PC-3 (cell line): ENCODE measurements at regions not wholly inside any gene's neighbourhood (a gene's known extent, or its start where the extent isn't known, plus 50 kb on each side); places are given as distances from the start of the nearest gene placed in this dataset.

Source experiments
- ATAC-seq: fragments of 200-7000 bp; cut with Tn5 transposase; 2 replicates; pipeline ENCODE4 v1.9.1; 2020; ENCODE audit warnings: mild to moderate bottlenecking, moderate library complexity
- BruUV-seq: library from RNA; stranded (reverse); fragments of 400-500 nt; replicated peaks from 2 replicates; lab custom pipeline; 2021; lab: Mats Ljungman, UMichigan
- CTCF ChIA-PET: fragments of 300-600 bp; sonication (Branson Sonifier 250); formaldehyde crosslinking; loops from one replicate; lab custom pipeline; 2022; ENCODE audit warnings: antibody characterized with exemption; lab: Charles Lee
- POLR2A ChIA-PET: fragments of 300-600 bp; sonication (Branson Sonifier 250); formaldehyde crosslinking; loops from one replicate; lab custom pipeline; 2022; ENCODE audit warnings: antibody characterized with exemption; ENCODE audit not compliant: unreplicated experiment; lab: Charles Lee
- DNase-seq: peaks from one replicate; pipeline ENCODE4 v3.0.0-alpha.2; 2015
- H2AFZ ChIP-seq: fragments of 300-600 bp; sonication (generic); 2 replicates; pipeline ENCODE4 v1.6.0; 2016; ENCODE audit warnings: antibody characterized with exemption, low read length
- H3F3A ChIP-seq: fragments of 300-600 bp; sonication (generic); one replicate; pipeline ENCODE4 v1.6.0; 2017; ENCODE audit warnings: antibody characterized with exemption, low read length, control low read depth, mild to moderate bottlenecking; ENCODE audit not compliant: unreplicated experiment
- H3K27ac ChIP-seq: fragments of 300-600 bp; sonication (generic); 2 replicates; pipeline ENCODE4 v1.5.1; 2016; ENCODE audit warnings: mild to moderate bottlenecking, low read length
- H3K27me3 ChIP-seq: fragments of 300-600 bp; sonication (generic); 2 replicates; pipeline ENCODE4 v1.6.1; 2016; ENCODE audit warnings: low read length, mixed read lengths
- H3K36me3 ChIP-seq: fragments of 300-600 bp; sonication (generic); 2 replicates; pipeline ENCODE4 v1.6.1; 2016; ENCODE audit warnings: low read depth, mixed run types, low read length, mixed read lengths
- H3K4me1 ChIP-seq: fragments of 300-600 bp; sonication (generic); 2 replicates; pipeline ENCODE4 v1.5.1; 2016; ENCODE audit warnings: low read length; ENCODE audit not compliant: insufficient read depth
- H3K4me2 ChIP-seq: fragments of 300-600 bp; sonication (generic); 2 replicates; pipeline ENCODE4 v1.6.0; 2016; ENCODE audit warnings: low read length
- H3K4me3 ChIP-seq: fragments of 300-600 bp; sonication (generic); 2 replicates; pipeline ENCODE4 v1.5.1; 2016; ENCODE audit warnings: mild to moderate bottlenecking, low read length, mixed read lengths
- H3K79me2 ChIP-seq: fragments of 300-600 bp; sonication (generic); 2 replicates; pipeline ENCODE4 v1.6.1; 2017; ENCODE audit warnings: low read length, mixed read lengths
- H3K9ac ChIP-seq: fragments of 300-600 bp; sonication (generic); 2 replicates; pipeline ENCODE4 v1.6.0; 2016; ENCODE audit warnings: mild to moderate bottlenecking, low read length
- H3K9me2 ChIP-seq: fragments of 300-600 bp; sonication (generic); replicated peaks from 2 replicates; pipeline ENCODE4 v1.6.1; 2016; ENCODE audit warnings: mixed run types, low read length, mixed read lengths
- H3K9me3 ChIP-seq: fragments of 300-600 bp; sonication (generic); 2 replicates; pipeline ENCODE4 v1.6.1; 2016; ENCODE audit warnings: low read length, mixed read lengths
- H4K20me1 ChIP-seq: fragments of 300-600 bp; sonication (generic); 2 replicates; pipeline ENCODE4 v1.6.1; 2016; ENCODE audit warnings: low read length, mixed read lengths
- CTCF ChIP-seq: fragments of 300-600 bp; sonication (generic); conservative IDR thresholded peaks from 2 replicates; pipeline ENCODE4 v1.5.1; 2017; ENCODE audit warnings: antibody characterized with exemption, low read depth, mild to moderate bottlenecking, low read length
- EZH2 ChIP-seq: fragments of 300-600 bp; sonication (generic); IDR thresholded peaks from one replicate; pipeline ENCODE4 v1.6.1; 2017; ENCODE audit warnings: antibody characterized with exemption, mild to moderate bottlenecking, low read length; ENCODE audit not compliant: unreplicated experiment
- EZH2phosphoT487 ChIP-seq: fragments of 300-600 bp; sonication (generic); IDR thresholded peaks from 2 replicates; pipeline ENCODE4 v1.6.1; 2018; ENCODE audit warnings: mild to moderate bottlenecking, antibody characterized with exemption, low read length, borderline replicate concordance
- intact Hi-C: fragments of 100-400 bp; cut with micrococcal nuclease; formaldehyde crosslinking; loops from 2 replicates; pipeline ENCODE4 v1.9.0; 2023

- Histone ChIP-seq H4K20me1 (no peaks in the 10 kb centered on the region), H3K9ac (no peak overlapping the region), H3K27ac (no peak overlapping the region), H3K79me2 (no peaks in the 10 kb centered on the region), H3K36me3 (no peaks in the 10 kb centered on the region), H3K9me2 (no peaks in the 10 kb centered on the region), H3K9me3 (no peaks in the 10 kb centered on the region), H3K4me2 (no peak overlapping the region), H3K4me3 (no peak overlapping the region), H3K4me1 (no peaks in the 10 kb centered on the region), H3F3A (no peaks in the 10 kb centered on the region), H3K27me3 (peaks cover 19% of the 10 kb centered on the region; the same call in 1 of the 2 replicates), H2AFZ (no peak overlapping the region)
- ATAC-seq (no peak), DNase-seq (no peak)
- BruUV-seq: no TSS peak
- ChIA-PET CTCF (no interaction called here), POLR2A (no interaction called here)
- intact Hi-C loops: no loop called here
- no peak for TF ChIP-seq EZH2phosphoT487
- no peak for TF ChIP-seq CTCF
- no peak for TF ChIP-seq EZH2
Measured at GRCh38 chr1:103900005-103900404, 150.3 kb downstream of the AMY1C start.

GRCh38 chr1:103901072-103901471, 151.4 kb downstream of the AMY1C start:
- H3K9ac ChIP-seq: no peak overlapping the region
- CTCF ChIA-PET: no interaction called here
- BruUV-seq: no TSS peak
- no peak overlapping the region for H3K27ac ChIP-seq
- peaks cover 27% of the 10 kb centered on the region; the same call in 1 of the 2 replicates for H3K27me3 ChIP-seq
- POLR2A ChIA-PET: no interaction called here
- intact Hi-C loops: no loop called here
- ATAC-seq (no peak), DNase-seq (no peak)
- no peaks in the 10 kb centered on the region for H4K20me1 ChIP-seq
- TF ChIP-seq EZH2 (no peak), EZH2phosphoT487 (no peak), CTCF (no peak)
- no peaks in the 10 kb centered on the region for H3K4me1 ChIP-seq
- no peaks in the 10 kb centered on the region for H3K79me2 ChIP-seq
- no peaks in the 10 kb centered on the region for H3K9me2 ChIP-seq
- no peak overlapping the region for H3K4me2 ChIP-seq
- H3K4me3 ChIP-seq: no peak overlapping the region
- H3K9me3 ChIP-seq: no peaks in the 10 kb centered on the region
- H2AFZ ChIP-seq: no peak overlapping the region
- H3K36me3 ChIP-seq: no peaks in the 10 kb centered on the region
- no peaks in the 10 kb centered on the region for H3F3A ChIP-seq

- Histone ChIP-seq H3K4me3 (no peak overlapping the region), H3K9me2 (no peaks in the 10 kb centered on the region), H3K27ac (no peak overlapping the region), H4K20me1 (no peaks in the 10 kb centered on the region), H3K4me1 (no peaks in the 10 kb centered on the region), H2AFZ (no peak overlapping the region), H3K9me3 (no peaks in the 10 kb centered on the region), H3K9ac (no peak overlapping the region), H3K27me3 (peaks cover 58% of the 10 kb centered on the region), H3K36me3 (no peaks in the 10 kb centered on the region), H3F3A (no peaks in the 10 kb centered on the region), H3K79me2 (no peaks in the 10 kb centered on the region), H3K4me2 (no peak overlapping the region)
- no TSS peak for BruUV-seq
- TF ChIP-seq CTCF: no peak
- TF ChIP-seq EZH2: no peak
- TF ChIP-seq EZH2phosphoT487: no peak
- ChIA-PET CTCF (no interaction called here), POLR2A (no interaction called here)
- ATAC-seq (no peak), DNase-seq (no peak)
- intact Hi-C loops: no loop called here
Measured at GRCh38 chr1:103905363-103905762, 155.7 kb downstream of the AMY1C start.
